ENCODE measurements at regions not wholly inside any gene's neighbourhood (a gene's known extent, or its start where the extent isn't known, plus 50 kb on each side); places are given as distances from the start of the nearest gene placed in this dataset.

DNA sequence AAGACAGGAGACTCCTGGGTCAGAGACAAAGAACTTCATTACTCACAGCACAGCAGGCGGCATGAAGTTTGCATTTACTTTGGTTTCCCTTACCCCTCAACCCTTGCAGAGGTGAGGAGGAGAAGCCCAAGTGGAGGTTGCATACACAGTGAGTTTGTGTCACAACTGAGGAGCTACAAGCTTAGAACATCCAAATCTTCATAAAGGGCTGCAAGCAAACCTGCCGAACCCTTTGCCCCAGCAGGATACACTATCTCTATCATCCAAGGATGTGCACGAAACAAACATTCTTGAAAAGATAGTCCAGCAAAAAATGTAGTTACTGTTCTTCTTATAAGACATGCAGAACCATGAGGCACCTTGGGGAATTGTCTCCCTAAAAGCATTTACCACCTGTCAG, 493.5 kb downstream of the SETD4 start:
- intact Hi-C loops (cut with DNase I; ENCODE audit: low total_unique reads): no loop called here
- no peak for DNase-seq (ENCODE audit: low spot score in 2 of 2)
- 91 to 93% methylated on average over 3 of the region's 3 CpGs for WGBS, 2 donors
- TF ChIP-seq POLR2A (IDR thresholded peaks at IDR 0.05) (no peak), CTCF (IDR thresholded peaks at IDR 0.05) (no peak)
- no peak overlapping the region for H3K4me3 ChIP-seq (ENCODE audit: low read depth, poor library complexity, severe bottlenecking)

- intact Hi-C loops (cut with DNase I; ENCODE audit: low total_unique reads): no loop called here
- peak in 1 of 2 donors; percentile 30 for DNase-seq (ENCODE audit: low spot score in 2 of 2)
Observed at GRCh38 chr21:35565204-35565611, 495.1 kb downstream of the SETD4 start.

DNA sequence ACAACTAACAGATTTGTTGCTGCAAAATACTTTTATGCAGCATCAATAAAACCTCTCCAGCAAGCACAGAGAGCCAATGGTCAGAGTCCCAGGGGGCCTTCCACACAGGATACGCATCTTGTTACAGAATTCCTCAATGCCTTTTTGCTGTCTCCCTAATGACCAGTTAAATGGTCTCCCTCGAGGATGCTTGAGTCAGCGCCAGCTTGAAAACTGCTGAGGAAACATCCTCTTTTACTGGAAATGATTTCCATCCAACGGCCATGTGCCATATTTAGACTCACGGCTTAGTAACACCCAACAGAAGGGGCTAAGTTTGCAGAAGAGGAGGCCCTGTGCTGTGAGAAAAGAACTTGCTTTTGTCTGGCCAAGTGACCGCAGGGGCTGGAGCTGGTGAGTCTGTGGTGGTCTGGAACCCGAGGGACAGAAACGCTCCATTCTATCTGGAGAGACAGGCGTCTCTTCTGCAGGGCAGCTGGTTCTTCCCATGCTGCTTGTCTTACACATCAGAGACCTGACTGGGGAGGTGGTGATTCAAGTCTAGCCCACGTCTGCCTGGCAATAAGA, 496.4 kb downstream of the SETD4 start:
- intact Hi-C loops (cut with DNase I; ENCODE audit: low total_unique reads): no loop called here
- peak; percentile 26 to 86 for DNase-seq (ENCODE audit: low spot score in 2 of 2)
- no peak overlapping the region for H3K4me3 ChIP-seq (ENCODE audit: low read depth, poor library complexity, severe bottlenecking)
- TF ChIP-seq CTCF (IDR thresholded peaks at IDR 0.05): no peak
- no peak for TF ChIP-seq POLR2A (IDR thresholded peaks at IDR 0.05)
- 57 to 58% methylated on average over 10 of the region's 10 CpGs for WGBS, 2 donors

More at GRCh38 chr21:35565204-35565611, 495.1 kb downstream of the SETD4 start:
- 51 to 53% methylated on average over 5 of the region's 5 CpGs for WGBS, 2 donors
- TF ChIP-seq CTCF (IDR thresholded peaks at IDR 0.05): no peak
- TF ChIP-seq POLR2A (IDR thresholded peaks at IDR 0.05): no peak
- no peak overlapping the region for H3K4me3 ChIP-seq (ENCODE audit: low read depth, poor library complexity, severe bottlenecking)

GRCh38 chr21:35562876-35563275, 497.4 kb downstream of the SETD4 start:
- H3K4me3 ChIP-seq (ENCODE audit: low read depth, poor library complexity, severe bottlenecking): no peak overlapping the region
- TF ChIP-seq POLR2A (IDR thresholded peaks at IDR 0.05): no peak
- no peak for TF ChIP-seq CTCF (IDR thresholded peaks at IDR 0.05)
- intact Hi-C loops (cut with DNase I; ENCODE audit: low total_unique reads): no loop called here
- 83 to 87% methylated on average over 5 of the region's 5 CpGs for WGBS, 2 donors
- no peak for DNase-seq (ENCODE audit: low spot score in 2 of 2)

GRCh38 chr21:35561116-35561515, 499.2 kb downstream of the SETD4 start:
- 89 to 90% methylated on average over 4 of the region's 4 CpGs for WGBS, 2 donors
- intact Hi-C loops (cut with DNase I; ENCODE audit: low total_unique reads): no loop called here
- H3K4me3 ChIP-seq (ENCODE audit: low read depth, poor library complexity, severe bottlenecking): no peak overlapping the region
- no peak for TF ChIP-seq POLR2A (IDR thresholded peaks at IDR 0.05)
- TF ChIP-seq CTCF (IDR thresholded peaks at IDR 0.05): no peak
- no peak for DNase-seq (ENCODE audit: low spot score in 2 of 2)

- DNase-seq (ENCODE audit: low spot score in 2 of 2): no peak
- intact Hi-C loops (cut with DNase I; ENCODE audit: low total_unique reads): no loop called here
- WGBS, 2 donors: 40 to 47% methylated on average over 2 of the region's 2 CpGs
- TF ChIP-seq CTCF (IDR thresholded peaks at IDR 0.05) (no peak), POLR2A (IDR thresholded peaks at IDR 0.05) (no peak)
- no peak overlapping the region for H3K4me3 ChIP-seq (ENCODE audit: low read depth, poor library complexity, severe bottlenecking)
Observed at GRCh38 chr21:35559829-35560225, 500.5 kb downstream of the SETD4 start.
